GM21515 (cell line): ENCODE measurements at regions not wholly inside any gene's neighbourhood (a gene's known extent, or its start where the extent isn't known, plus 50 kb on each side); places are given as distances from the start of the nearest gene placed in this dataset.

Experiments used
- ATAC-seq: cut with Tn5 transposase; IDR thresholded peaks from one replicate; pipeline ENCODE4 v1.9.1; 2021; ENCODE audit not compliant: unreplicated experiment

DNA sequence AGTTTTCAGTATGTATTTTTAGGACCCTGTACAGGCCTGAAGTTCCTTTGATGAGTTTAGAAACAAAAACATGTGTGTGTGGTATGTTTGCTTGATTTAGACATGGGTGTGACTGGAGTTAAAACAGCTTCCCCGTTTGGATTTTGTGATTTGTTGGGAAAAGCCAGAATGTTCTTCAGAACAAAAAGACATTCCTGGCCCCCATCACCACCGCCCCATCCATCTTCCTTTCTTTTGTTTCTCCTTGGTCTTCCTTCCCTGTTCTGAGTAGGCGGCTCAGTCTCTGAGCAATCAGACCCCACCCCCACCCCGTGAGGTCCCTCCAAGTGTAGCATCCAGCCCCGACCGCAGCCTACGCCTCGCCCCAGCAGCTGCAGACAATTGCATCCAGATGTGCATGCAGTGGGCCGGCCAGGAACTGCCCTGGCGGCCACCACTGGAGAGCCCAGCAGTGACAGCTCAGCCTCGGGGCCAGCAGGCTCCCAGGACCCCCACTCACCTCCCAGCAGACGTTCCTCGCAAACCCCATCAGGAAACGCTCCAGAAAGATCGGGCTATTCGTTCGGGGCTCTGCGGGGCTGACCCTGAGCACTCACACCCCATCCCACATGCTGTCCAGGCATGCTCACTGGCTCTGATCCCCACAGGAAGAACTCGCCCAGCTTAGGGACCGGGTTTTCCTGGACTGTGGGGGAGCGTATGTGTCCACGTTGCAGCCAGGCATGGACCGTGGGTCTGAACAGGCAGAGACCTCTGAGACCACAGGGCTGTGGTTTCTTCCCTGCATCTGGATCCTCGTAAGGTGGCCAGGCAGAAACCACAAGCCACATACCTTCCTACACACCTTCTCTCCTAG lies 99.8 kb upstream of the CDH5 start:
- ATAC-seq, result no peak

DNA sequence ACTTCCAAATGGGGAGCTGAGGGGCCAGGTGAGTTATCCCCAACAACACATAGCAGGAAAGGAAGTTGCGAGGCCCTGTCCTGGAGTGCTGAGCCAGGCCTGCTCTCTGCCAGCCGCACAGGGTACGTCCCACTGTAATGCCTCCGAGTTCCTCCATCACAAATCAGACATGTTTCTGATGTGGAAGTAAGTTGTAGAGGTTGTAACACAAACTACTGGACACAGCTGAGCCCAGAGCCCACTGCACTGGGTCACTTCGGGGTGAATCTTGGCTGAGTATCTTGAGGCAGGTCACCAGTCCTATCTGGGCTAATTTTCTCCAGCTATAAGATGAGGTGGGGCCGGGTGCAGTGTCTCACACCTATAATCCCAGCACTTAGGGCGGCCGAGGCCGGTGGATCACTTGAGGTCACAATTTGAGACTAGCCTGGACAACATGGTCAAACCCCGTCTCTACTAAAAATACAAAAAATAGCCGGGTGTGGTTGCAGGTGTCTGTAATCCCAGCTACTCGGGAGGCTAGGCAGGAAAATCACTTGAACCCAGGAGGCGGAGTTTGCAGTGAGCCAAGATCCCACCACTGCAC lies 100.8 kb upstream of the CDH5 start:
- no peak for ATAC-seq

DNA sequence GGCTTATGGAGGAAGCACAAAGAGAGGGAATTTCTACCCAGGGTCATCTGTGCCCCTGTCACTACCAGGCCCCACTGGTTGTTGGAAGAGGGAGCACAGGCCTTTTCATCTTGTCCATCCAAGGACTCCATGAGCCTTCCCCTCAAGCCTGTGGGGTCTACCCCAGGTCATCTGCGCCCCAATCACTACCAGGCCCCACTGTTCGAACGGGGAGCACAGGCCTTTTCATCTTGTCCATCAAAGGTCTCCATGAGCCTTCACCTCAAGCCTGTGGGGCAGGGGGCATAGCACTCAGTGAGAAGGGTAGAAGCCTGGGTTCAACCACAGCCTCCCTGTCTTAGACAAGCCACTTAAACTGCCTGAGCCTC lies 101.5 kb upstream of the CDH5 start:
- ATAC-seq, result no peak

DNA sequence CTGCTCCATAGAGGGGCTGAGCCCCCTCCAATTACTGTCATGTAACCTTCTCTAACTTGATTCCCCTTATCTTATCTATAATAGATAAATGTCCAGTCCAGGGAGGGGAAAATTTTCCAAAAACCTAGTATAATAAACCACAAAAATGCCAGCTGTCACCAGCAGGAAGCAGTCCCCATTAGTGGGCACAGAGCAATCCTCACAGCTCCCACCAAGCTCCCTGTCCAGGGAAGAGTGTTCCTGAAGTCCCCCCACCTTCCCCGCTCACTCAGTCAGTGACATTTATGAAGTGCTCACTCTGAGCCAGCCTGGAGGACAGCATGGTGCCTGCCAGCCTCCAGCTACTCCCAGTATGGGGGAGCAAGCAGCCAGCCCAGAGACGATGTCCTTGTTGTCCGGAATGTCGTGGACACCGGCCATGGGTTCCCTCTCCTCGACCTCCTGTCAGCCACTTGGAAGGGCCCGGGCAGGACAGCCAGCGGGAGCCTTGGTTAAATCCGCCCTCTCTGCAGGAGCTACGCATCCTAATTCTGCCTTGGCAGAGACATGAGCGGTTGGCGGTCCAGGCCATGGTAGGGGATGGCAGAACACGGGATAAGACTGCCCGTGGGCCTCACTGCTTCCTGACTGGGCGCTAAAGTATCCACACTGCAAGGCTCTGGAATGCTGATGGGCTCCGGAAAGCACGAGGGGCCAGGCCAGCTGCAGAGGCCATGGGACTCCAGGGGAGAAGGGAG lies 102.0 kb upstream of the CDH5 start:
- no peak for ATAC-seq

DNA sequence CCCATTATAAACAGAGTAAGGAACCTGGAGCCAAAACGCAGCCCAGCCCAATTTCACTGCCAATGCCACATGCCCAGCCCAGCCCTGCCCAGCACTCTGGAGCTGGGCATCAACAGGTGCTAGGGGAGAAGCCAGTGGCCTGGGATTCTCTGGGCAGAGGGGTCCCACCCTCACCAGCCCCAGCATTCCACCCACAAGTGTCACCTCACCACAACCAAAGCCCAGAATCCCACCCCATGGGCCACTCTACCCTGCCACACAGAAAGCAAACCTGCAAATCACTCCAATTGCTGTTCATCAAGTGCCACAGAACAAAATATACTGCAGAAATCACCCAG lies 102.5 kb upstream of the CDH5 start:
- no peak for ATAC-seq

DNA sequence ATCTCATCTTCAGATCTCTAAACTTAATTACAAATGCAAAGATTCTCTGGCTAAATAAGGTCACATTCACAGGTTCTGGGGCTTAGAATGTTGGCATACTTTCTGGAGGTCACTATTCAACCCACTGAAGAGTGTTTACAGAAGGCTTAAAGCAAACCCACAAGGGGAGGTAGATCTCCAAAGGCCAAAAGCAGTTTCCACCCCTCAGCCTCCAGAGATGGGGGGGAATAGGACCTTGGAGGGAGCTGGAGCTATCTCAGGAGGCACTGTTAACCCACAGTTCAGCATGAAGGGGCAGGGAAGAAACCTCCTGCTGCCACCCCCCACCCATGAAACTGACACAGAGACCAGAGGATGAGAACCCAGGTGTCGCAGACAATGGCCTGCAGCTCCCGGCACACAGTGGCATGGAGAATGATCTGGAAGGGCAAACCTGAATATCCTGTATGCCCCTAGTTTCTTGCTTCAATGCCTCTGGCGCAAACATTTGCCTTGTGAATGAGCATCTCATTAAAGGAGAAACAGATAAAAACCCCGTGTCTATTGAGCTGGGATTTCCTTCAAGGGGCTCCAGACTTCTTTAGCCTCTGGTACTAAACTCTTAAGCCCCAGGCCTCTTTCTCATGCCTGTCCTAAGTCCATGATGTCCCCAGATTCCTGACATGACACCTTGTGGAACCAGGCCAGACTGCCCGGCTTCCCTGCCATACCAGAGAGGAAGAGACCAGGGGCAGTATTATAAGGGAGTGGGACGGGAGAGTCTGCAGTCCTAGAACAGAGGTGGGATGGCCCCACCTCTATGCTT lies 103.1 kb upstream of the CDH5 start:
- no peak for ATAC-seq

DNA sequence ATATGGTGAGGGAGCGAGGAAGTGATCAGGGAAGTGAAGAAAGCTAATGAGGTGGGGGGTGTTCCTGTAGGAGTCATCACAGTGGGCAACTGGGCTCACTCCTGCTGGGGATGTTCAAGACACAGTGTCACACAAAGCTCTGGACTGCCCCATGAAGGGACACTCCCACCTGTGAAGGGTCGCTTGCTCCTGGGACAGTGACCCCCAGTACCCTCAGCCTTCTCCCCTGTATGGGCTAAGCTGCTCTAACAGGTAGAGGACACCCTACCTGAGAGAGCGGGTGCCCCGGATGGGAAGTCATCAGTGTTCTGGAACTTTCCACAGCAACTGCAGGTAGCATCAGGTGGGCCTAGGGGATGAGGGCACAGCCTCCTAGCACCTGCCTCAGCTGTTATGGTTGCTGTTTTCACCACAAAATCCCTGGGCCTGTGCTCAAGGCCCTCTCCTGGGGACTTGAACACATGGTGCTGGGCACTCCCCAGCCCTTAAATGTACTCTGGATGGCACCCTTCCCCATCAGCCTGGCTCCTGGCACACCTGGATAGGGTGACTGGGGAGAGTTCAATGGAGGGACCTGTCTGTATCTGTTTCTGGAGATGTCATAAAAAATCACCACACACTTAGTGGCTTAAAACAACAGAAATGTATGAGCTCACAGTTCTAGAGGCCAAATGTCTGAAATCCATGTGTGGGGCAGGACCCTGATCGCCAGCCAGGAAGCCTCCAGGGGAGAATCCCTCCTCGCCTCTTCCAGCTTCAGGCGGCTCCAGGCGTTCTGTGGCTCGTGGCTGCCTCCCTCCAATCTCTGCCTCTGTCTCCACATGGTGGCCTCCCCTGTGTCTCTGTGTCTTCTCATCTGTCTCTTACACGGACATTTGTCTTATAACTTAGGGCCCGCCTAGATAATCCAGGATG lies 104.0 kb upstream of the CDH5 start:
- ATAC-seq, result no peak

DNA sequence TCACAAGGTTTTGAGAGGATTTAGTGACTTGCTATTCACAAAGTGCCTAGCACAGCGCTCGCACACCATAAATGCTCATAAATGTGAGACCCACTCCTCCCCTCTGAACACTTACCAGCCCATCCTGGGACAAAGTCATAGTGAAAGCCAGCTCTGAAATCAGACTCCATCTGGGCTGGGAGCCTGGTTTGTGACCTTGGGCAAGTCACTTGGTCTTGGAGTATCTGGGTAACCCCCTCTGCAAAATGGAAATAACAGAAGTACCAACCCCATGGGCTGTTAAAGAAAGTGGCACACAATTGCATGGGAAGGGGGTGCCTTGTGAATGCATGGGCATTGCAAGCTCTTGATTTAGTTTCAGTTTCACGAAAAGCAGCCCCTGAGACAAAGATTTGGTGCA lies 104.7 kb upstream of the CDH5 start:
- ATAC-seq, result no peak

DNA sequence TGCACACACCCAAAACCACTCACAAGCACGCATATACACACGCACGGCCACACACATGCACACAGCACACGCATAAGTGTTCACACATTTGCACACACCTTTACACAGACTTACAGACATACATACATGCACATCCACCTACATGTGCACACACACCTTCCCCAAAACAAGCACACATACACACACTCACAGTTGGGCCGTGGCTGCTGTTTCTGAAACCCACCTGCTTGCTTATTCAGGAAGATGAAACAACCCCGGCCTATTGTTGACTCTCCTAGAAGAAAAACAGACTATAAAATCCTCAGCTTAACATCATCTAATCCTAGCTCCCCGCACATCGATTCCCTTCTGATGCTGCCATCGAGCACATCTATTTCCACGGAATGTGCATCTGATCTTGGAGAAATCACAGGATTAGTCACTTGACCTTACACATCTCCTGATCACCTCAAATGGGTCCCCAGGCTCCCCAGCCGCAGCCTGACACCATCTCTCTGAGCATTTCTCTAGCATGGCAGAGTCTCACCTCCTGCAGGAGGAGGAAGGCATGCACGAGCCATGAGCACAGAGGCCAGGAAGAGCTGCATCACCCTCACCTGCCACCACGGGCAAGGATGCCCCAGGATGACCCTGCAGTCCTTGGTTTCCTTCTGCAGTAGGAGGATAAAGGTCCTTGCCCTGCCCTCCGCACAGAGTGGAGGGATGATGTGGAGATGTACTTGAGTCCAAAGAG lies 105.8 kb upstream of the CDH5 start:
- no peak for ATAC-seq

DNA sequence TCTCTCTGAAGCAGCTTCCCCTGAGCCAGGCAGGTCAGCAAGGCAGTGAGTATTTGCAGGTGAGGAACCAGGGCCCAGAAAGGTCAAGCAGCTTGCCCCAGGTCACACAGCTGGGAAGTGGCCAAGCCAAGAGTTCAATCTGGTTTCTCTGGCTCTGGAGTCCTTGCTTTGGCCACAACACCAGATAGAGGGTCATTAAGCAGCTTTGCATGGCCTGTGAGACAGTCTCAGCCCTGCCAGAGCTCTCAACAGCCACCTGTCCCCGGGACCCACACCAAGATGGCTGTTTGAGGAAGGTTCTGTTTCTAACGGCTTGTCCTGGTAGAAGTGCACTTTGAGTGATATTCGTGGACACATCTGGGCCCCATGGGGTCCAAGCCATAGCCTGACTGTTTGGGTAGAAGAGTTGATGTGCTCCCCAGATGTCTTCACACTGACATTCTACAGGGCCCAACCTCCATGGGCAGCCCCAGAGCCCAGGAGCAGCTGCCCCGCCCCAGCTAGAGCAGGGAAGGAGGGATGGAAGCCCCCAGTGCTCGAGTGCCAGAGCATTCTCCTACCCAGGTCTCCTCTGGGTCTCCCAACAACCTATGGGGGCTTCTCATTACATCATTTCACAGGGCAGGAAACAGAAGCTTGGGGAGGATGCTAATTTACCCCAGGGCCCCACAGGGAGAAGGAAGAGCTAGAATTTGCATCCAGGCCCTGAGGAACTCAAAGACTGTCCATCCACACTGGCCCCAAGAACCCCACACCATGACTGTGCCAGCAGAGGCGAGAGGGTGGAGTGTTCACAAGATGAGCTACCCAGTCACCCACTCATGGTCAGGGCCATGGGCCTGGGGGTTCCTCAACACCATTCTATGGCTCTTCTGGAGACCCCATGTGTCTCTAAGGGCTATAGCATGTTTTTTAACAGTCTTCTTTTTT lies 107.3 kb upstream of the CDH5 start:
- ATAC-seq, result no peak

DNA sequence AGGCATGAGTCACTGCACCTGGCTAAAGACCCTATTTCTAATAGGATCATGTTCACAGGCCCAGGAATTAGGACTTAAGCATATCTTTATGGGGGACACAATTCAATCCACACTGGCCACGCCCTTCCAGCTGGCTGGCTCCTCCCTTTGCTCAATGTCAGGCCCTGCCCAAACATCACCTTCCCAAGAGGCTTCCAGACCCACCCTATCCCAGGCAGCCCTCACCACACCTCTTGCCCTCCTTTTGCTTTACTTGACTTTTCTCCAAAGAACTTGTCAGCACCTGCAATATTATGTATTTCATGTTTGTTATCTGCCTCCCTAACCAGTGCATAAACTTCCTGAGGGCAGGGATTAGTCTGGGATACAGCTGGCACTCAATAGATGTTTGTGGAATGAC lies 109.6 kb upstream of the CDH5 start:
- no peak for ATAC-seq

DNA sequence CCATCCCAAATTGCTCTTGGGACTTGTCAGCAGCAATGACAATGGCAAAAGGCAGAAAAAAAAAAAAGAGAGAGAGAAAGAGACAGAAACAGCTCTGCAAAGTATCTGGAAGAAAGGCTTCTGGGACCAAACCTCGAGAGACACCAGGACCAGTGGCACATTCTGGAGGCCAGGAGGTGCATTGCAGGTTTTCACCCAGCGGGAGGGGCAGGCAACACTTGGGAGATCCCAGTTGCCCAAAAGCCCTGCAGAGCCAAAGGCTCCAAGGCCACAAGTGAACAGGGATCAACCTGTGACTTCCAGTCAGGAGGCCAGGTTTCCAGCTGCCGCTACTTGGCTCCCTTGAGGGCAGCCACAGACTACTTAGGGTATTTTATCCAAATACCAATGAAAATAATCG lies 110.8 kb upstream of the CDH5 start:
- no peak for ATAC-seq

DNA sequence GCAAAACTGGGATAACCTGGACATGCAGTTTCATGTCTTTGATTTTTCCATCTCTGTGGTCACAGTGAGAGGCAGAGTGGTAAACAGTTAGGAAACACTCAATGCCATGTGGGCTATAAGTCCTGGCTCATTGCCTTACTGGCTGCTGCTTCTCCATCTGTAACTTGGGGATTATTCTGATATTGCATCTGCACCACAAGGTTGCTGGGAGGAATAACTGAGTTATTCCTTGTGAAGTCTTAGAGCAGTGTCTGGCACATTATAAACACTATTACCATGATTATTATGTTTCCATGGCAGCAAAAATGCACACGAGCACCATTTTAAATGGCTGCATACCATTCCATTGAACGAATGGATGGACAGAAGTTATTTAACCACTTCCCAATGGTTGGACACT lies 111.7 kb upstream of the CDH5 start:
- ATAC-seq, result no peak

DNA sequence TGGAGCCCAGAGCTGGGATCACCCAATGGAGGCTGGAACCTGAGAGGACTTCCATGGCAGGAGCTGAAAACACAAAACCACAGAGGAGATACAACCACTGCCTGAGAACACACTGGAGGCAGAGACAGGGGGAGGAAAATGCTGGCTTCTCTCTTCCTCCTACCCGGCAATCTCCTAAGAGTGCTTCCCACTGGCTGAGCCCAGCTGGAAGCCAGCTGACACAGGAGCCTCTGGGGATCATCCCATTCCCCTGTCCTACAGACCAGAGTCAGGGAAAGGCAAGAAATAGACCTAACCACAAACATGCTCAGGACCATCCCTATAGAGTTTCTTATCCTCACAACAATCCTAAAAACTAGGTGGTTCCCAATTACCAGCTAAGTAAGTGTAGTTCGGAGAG lies 112.4 kb upstream of the CDH5 start:
- no peak for ATAC-seq

DNA sequence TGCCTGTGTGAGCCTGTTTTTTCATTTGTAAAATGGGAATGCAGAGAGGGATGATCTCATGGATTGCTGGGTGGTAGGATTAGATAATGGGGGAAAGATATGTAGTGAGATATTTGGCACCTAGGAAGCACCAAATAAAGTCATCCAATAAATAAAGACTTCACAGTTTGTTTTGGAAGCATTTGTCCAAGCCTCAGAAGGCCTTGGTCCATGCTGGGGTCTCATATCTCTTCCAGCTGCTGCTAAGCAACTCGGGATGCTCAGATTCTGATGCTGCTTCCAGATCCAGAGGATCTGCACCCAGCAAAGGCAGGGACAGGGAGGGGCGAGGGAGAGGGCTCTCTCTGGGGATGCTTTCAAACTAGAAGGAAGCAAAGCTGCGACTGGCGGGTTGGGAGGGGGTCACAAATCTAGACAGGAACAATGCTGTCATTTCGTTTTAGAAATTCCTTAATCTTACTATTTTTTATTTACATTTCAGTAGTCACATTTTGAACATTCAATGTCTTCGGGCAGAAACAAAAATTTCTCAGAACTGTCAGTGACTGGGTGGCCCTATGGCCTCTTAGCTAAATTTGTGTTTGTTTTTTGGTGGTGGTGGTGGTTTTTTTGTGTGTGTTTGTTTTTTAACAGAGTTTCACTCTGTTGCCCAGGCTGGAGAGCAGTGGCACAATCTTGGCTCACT lies 114.9 kb upstream of the CDH5 start:
- no peak for ATAC-seq

DNA sequence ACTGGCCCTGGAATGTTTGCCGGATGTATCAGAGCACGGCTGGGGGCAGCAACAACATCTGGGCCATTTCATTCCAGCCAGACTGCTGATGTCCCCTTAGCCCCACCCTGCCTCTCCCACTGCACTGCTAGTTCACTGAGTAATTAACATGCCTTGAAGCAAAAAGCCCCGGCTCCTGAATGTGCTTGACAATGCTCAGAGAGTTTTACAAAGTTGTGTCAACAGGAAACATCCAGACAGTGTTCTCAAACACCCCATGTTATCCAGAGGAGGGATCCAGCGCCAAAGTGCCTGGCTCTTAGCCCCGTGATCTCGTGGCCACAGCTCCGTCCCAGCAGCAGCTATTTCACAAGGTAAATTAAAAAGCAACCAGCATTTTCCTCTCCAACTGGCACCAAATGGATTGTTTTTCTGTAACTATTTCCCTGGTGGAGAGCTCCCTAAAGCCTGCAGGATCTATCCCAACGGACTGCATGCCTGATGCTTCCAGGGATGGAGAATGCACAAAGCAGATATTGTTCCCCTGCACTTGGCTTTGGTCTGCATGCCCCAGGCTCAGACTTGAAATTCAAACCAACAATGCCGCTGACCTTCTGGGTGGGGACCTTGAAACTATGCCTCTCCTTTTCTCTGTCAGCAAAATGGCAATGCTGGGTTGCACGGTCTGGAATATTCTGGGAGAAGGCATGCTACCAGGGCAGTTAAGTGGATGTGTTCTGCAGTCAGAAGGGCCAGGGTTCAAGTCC lies 115.6 kb upstream of the CDH5 start:
- no peak for ATAC-seq
